ENCODE measurements at regions not wholly inside any gene's neighbourhood (a gene's known extent, or its start where the extent isn't known, plus 50 kb on each side); places are given as distances from the start of the nearest gene placed in this dataset.

- Histone ChIP-seq H3K9ac (ENCODE audit: low read depth, low read length) (no peak overlapping the region), H4K5ac (ENCODE audit: low read depth, low read length) (no peak overlapping the region), H2AFZ (replicated peaks; ENCODE audit: low read length, poor library complexity) (no peak overlapping the region), H3K9me3 (ENCODE audit: control insufficient read depth, insufficient read depth, low read length) (peaks cover 3% of the 10 kb centered on the region; the same call in 1 of the 2 replicates), H3K27me3 (ENCODE audit: control insufficient read depth, insufficient read depth, low read length) (peaks cover 9% of the 10 kb centered on the region; the same call in 1 of the 2 replicates), H3K23ac (ENCODE audit: low read depth, low read length) (no peak overlapping the region), H2BK5ac (ENCODE audit: low read depth, low read length, poor library complexity, severe bottlenecking) (no peak overlapping the region), H4K8ac (ENCODE audit: low read depth in 2 of 2, low read length in 2 of 2) (no peak overlapping the region), H3K18ac (ENCODE audit: low read depth, low read length) (no peak overlapping the region), H4K91ac (ENCODE audit: insufficient read depth, low read depth, low read length) (no peak overlapping the region), H3K9me1 (ENCODE audit: insufficient read depth, low read length) (no peaks in the 10 kb centered on the region), H3K14ac (replicated peaks; ENCODE audit: low read depth, low read length) (no peak overlapping the region), H2BK120ac (ENCODE audit: low read depth, low read length) (no peak overlapping the region), H3K27ac (ENCODE audit: insufficient read depth, low read length) (no peak overlapping the region), H2AK9ac (replicated peaks; ENCODE audit: low read depth, low read length, poor library complexity) (no peak overlapping the region), H3K4me1 (ENCODE audit: control insufficient read depth, insufficient read depth, low read length) (no peaks in the 10 kb centered on the region), H2BK15ac (ENCODE audit: low read depth, low read length) (no peak overlapping the region), H3K56ac (ENCODE audit: extremely low read depth, insufficient read depth, low read length) (no peak overlapping the region), H3K4ac (ENCODE audit: low read depth, low read length) (no peak overlapping the region), H3K4me3 (ENCODE audit: insufficient read depth, low read depth, low read length) (no peak overlapping the region), H3K79me1 (ENCODE audit: low read depth in 1 of 2, low read length in 2 of 2) (no peaks in the 10 kb centered on the region), H3K36me3 (ENCODE audit: control insufficient read depth, insufficient read depth, low read length) (no peaks in the 10 kb centered on the region), H2BK20ac (ENCODE audit: low read depth, low read length) (no peak overlapping the region), H3K4me2 (ENCODE audit: low read depth, low read length) (no peak overlapping the region), H4K20me1 (ENCODE audit: insufficient read depth, low read length) (no peaks in the 10 kb centered on the region), H2AK5ac (ENCODE audit: low read depth, low read length) (no peak overlapping the region)
- WGBS, 2 experiments (ENCODE audit: extremely low coverage in 2 of 2, insufficient read length in 1 of 2): no CpG with 5 or more reads among the region's 2 CpGs
- TF ChIP-seq MAZ (IDR thresholded peaks at IDR 0.05; ENCODE audit: borderline replicate concordance, low read depth, low read length) (no peak), BHLHE40 (IDR thresholded peaks at IDR 0.05; ENCODE audit: low read depth, low read length) (no peak)
- BruUV-seq (replicated peaks): no TSS peak
- in situ Hi-C loops (cut with MboI; ENCODE audit: low sequenced_read_pairs): no loop called here
- intact Hi-C loops (cut with micrococcal nuclease): no loop called here
- dilution Hi-C loops (cut with HindIII; ENCODE audit: low sequenced_read_pairs, unreplicated experiment): no loop called here
- ATAC-seq (ENCODE audit: low read depth) (no peak), DNase-seq (no peak)
- ChIA-PET CTCF (interaction anchor here (0.9 kb wide), 1 partner anchor 68 kb away, joined by 3 read pairs; no protein-coding TSS in a partner anchor), POLR2A (ENCODE audit: unreplicated experiment) (no interaction called here)
Observed at GRCh38 chr10:58886406-58886805, 290.0 kb upstream of the PHYHIPL start.
